HG03097 (cell line): ENCODE measurements at regions not wholly inside any gene's neighbourhood (a gene's known extent, or its start where the extent isn't known, plus 50 kb on each side); places are given as distances from the start of the nearest gene placed in this dataset.
"Not testable (repeated sequence)": the region's sequence is repeated elsewhere in the genome, so short reads cannot be mapped to it uniquely, and the experiment has no call there.

Experiments
- ATAC-seq: cut with Tn5 transposase; IDR thresholded peaks from one replicate; pipeline ENCODE4 v1.9.1; 2021; ENCODE audit not compliant: unreplicated experiment, low FRiP score

DNA sequence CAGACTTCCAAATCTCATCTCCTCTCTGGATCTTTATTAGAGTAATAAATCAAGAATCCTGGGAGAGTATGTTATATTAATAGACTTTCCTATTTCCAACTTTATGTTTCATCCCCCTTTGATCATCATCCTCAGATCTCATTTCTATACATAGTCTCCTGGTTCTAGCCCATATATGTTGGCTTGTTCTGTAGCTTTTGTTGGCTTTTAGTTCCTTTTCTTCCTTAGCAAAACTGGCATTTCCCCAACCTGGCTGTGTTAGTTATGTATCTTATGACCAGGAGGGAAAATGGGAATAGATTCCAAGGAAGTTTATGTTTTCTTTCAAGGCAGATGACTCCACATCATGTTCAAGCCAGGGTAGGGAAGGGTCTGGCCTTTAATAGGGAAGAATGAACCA is 2464.5 kb downstream of the PCDH9 start:
- no peak for ATAC-seq

DNA sequence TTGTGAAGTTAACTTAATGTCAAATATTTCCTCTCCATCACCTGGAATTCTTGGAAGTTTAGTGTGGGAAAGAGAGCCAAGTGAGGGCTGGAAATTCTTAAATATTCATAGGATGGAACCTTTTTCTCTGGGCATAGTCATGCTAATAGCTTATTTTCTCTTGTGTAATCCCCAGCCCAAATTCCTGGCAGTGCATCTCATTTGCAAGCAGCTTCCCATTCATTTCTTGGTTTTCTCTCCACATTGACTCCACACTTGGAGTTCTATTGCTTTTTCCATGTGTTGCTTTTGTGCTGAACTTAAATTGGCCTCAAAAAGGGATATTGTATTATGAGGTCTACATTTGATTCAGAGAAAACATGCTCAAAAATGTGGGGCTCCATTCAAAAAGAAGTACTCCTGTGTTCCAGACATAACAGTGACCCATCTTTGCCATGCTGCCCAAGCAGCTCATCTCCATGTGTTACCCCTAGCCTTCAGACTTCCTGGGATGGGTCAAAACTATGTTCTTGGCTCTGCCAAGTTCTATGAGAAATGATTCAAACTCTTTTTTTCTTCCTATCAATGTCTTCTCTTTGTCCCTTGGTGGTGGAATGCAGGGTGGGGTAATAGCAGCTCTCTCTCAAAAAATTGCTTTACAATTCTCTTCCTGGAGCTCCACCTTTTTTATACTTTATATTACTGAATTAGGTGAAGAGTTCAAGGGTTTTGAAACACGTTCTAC is 2471.5 kb downstream of the PCDH9 start:
- no peak for ATAC-seq

DNA sequence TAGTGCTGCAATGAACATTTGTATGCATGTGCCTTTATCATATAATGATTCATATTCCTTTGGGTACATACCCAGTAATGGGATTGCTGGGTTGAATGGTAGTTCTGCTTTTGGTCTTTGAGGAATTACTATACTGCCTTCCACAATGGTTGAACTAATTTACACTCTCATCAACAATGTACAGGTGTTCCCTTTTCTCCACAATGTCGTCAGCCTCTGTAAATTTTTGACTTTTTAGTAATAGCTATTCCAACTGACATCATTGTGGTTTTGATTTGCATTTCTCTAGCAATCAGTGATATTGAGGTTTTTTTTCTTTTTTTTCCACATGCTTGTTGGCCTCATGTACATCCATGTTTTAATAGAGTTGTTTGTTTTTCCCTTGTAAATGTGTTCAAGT is 2473.5 kb downstream of the PCDH9 start:
- ATAC-seq, result no peak

DNA sequence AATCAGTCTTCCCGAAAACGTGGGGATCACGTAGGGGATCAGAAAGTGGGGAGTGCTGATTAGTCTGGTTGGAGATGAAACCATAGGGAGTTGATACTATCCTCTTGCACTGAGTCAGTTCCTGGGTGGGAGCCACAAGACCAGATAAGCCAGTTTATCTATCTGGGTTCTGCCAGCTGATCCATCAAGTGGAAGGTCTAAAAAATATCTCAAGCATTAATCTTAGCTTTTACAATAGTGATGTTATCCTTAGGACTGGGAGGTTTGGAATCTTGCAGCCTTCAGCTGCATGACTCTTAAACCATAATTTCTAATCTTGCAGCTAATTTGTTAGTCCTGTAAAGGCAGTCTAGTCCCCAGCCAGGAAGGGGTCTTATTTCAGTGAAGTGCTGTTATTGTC is 2474.2 kb downstream of the PCDH9 start:
- no peak for ATAC-seq

DNA sequence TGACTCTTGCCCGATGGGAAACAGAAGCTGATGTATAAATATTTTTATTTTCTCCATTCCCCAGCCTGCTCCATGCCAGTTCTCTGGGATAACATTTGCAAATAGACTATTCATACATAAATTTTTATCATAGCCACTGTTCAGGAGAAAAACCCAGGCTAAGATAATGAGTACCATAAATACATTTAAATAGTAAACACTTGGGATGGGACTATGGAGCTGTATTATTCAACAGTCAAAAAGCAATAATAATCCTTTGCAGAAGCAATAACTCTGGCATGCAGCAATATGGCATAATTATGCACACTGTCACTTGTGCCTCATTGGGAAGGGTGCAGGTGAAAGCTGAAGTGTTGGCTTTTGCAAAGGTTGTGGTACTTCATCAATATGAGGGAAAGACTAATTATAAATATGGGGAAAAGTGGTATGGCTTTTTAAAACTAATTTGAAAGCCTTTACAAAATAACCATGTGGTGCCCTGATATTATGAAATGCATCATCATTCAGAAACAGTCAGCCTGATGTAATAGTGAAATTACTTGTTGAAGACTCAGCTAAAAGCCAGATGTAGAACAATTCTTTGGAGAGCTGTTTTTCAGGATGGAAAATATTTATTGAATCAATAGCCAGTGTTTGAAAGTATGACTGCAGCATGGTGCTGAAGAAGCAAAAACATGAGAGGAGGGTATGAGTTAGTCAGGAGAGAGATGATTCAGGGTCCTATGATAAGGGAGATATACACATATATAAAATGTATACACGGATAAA is 2476.7 kb downstream of the PCDH9 start:
- ATAC-seq, result no peak

DNA sequence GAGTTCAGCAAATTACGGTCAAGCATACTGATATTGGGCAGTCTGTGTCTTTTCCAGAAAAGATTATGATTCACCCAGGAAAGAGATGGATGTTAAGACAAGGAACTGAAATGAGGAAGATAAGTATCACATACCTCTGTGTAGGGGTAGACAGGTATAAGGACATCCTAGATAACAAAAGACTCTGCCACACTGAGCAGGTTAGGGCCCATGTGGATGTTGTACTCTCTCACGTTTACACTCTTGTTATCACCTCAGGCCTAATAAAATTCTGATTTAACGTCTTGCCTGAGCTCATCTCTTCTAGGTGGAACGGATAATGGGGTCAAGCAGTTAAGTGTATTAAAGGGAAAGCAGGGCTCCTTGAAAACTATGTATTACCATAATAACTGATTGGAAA is 2480.8 kb downstream of the PCDH9 start:
- no peak for ATAC-seq

DNA sequence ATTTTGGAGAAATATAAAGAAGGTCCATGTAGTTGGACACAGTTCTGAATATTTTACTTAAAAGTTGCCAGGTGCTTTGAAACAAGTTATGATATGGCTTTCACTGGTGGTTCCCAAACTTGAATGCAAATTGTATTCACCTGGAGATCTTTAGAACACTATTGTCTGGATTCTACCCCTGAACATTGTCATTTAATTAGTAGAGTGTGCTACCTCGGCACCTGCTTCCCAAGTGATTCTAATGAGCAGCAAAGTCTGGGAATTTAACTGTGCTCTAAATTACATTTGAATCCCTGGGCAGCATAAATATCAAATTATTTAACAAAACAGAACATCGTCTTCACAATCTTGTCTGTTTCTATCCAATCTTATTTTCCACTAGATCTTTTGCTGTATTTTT is 2483.3 kb downstream of the PCDH9 start:
- ATAC-seq, result no peak

- ATAC-seq, result no peak
These were observed 2489.6 kb downstream of the PCDH9 start for GRCh38 chr13:64740493-64740892.

GRCh38 chr13:64725492-64725891 is 2504.6 kb downstream of the PCDH9 start:
- ATAC-seq, result no peak

DNA sequence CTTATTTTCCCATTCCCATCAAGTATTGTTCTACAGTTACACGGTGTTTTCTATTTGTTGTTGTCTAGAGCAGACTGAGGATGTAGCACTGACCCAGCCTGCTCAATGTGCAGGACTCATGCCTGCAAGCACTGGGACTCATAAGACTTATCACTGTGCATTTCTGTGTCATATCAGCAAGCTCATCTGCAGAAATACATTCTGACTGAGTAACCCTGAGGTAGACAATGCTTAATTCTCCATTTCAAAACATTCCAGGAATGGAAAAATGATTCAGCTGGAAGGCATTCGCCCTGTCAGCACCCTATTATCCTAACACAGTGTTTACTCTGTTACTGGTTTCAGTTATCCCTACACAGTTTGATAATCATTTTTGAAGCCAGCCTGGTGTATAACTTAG is 2506.4 kb downstream of the PCDH9 start:
- ATAC-seq, result no peak

DNA sequence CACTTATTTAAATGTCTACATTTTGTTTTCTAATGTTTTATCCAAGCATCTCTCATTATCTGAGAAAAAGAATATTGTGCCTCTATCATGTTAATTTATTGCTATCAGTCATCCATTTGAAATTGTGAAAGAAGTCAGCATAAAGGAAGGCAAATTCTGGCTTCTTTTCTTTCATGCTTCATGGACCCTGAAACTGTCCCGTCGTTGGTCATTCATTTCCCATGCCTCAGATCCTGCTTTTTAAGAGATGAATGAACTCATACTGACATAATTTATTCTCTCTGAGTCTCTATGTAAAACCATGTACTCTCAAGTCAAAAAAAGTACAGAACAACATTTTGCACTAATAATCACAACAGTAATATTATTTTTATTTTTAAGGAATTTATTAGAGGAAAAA is 2512.0 kb downstream of the PCDH9 start:
- no peak for ATAC-seq

GRCh38 chr13:64716936-64717335 is 2513.2 kb downstream of the PCDH9 start:
- ATAC-seq, result no peak

DNA sequence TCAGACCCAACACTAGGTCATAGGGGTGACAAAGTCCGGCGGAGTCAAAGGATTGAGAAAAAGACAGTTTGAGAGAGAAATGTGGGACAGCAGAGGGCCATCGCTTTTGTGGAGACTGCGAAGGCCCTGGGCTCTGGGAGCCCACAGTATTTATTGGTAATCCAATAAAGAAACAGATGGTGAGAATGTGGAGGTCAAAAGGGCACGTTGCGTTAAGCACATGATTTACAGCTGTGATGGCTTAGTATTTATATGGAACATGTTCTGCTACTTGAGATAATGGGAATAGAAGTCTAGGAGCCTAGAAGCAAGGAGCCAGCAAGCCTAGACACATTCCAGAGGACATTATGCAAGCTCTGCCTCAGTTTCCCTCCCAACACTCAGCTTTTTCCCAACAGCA is 2521.1 kb downstream of the PCDH9 start:
- no peak for ATAC-seq

- no peak for ATAC-seq
These were observed 2526.0 kb downstream of the PCDH9 start for GRCh38 chr13:64704121-64704649.

DNA sequence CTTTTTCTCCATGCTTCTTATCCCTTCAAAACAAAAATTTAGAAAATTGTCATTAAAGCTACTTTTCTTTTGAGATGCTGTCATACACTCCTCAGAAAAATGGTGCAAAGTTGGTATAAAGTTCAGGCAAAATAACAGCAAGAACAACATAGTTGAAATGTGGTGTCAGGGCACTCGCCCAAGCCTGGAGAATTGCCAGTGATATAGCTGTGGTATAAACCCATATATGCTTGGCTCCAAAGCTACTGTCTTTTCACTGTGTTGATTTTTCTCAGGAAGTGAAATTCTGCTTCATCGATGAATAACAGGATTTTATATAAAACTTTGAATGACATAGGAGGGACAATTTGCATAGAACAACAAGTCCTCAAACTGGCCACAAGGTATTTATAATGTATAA is 2532.9 kb downstream of the PCDH9 start:
- ATAC-seq, result no peak

DNA sequence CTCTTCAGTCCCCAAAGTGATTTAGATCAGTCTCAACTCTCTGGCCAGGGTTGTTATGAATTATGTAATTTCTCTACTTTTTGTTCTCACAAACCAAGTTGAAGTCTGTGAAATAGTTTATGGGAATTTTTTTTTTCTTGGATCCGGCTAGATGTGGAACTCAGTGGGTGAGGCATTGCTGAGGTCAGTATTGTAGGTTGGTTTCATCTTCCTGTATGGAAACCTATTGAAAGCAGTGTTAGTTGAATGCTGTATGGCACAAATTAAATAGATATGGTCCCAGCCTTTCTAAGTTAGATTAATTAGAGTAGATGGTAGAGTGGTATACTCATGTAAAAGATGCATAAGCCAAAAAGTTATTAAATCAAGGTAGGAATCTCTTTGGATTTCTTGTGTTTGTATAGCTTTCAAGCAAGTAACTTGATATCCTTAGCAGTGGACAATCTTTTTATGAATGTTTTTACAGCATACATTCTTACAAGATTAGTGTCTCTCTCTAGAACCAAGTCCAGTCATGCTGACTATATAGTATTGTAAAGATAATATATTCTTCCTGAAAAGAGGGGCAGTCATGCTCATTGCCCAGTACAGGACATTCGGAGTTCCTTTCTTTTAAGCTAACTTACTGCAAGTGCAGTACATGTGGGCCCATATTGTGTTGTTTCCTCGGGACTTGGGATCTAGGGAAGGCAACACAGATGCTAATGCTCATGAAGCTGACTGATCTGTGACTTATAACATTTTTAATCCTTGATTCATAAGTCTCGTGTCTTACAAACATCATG is 2541.1 kb downstream of the PCDH9 start:
- no peak for ATAC-seq

- ATAC-seq, result not testable (repeated sequence)
These were observed 2543.6 kb downstream of the PCDH9 start for GRCh38 chr13:64686536-64686935.

GRCh38 chr13:64684685-64685431 is 2545.3 kb downstream of the PCDH9 start:
- ATAC-seq, result no peak

DNA sequence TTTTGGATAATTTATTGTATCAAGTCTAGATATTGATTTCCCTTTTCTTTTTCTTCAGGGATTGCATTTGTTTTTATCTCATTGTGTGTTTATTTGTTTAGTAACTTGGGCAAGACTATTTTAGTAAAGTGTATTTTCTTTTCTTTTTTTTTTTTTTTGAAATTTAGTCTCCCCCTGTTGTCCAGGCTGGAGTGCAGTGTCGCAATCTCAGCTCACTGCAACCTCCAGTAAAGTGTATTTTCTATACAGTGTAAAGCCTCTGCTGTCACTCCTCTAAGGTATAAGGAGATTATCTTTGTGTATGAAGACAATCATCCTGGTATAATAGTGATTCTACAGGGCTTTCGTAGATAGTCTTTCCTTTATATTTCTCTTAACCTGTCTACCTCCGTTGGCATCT is 2546.0 kb downstream of the PCDH9 start:
- no peak for ATAC-seq

- no peak for ATAC-seq
These were observed 2549.4 kb downstream of the PCDH9 start for GRCh38 chr13:64680739-64681138.
